ENCODE measurements at regions not wholly inside any gene's neighbourhood (a gene's known extent, or its start where the extent isn't known, plus 50 kb on each side); places are given as distances from the start of the nearest gene placed in this dataset.

DNA sequence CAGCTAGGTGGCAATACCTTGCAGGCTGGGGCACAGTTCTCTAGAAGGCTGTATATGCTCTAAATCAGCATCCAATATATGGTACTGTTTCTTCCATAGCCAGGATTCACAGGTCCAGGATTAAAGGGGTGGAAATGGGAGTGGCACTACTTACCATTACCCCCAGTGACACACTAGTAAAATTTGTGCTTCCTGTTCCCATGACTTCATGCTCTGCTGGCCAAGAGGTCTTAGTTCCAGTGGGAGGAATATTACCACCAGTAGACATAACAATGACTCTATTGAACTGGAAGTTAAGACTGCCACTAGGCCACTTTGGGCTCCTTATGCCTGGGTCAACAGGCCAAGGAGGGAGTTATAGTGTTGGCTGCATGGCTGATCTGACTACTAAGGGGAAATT lies 174.3 kb upstream of the TNFAIP3 start:
- TF ChIP-seq, protein P1, sequence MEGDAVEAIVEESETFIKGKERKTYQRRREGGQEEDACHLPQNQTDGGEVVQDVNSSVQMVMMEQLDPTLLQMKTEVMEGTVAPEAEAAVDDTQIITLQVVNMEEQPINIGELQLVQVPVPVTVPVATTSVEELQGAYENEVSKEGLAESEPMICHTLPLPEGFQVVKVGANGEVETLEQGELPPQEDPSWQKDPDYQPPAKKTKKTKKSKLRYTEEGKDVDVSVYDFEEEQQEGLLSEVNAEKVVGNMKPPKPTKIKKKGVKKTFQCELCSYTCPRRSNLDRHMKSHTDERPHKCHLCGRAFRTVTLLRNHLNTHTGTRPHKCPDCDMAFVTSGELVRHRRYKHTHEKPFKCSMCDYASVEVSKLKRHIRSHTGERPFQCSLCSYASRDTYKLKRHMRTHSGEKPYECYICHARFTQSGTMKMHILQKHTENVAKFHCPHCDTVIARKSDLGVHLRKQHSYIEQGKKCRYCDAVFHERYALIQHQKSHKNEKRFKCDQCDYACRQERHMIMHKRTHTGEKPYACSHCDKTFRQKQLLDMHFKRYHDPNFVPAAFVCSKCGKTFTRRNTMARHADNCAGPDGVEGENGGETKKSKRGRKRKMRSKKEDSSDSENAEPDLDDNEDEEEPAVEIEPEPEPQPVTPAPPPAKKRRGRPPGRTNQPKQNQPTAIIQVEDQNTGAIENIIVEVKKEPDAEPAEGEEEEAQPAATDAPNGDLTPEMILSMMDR (IDR thresholded peaks at IDR 0.05; ENCODE audit: low read length) = no peak
- no peak for TF ChIP-seq EZH2 (IDR thresholded peaks at IDR 0.05; ENCODE audit: borderline replicate concordance, low read length)

All from OCI-LY1 (cell line).